K562 (cell line): ENCODE measurements at regions not wholly inside any gene's neighbourhood (a gene's known extent, or its start where the extent isn't known, plus 50 kb on each side); places are given as distances from the start of the nearest gene placed in this dataset.

Source experiments
- ATAC-seq: fragments of 200-7000 bp; cut with Tn5 transposase; 3 replicates; pipeline ENCODE4 v1.9.1; 2020; ENCODE audit warnings: moderate library complexity
- BruUV-seq: library from RNA; stranded (reverse); fragments of 400-500 nt; replicated peaks from 2 replicates; lab custom pipeline; 2021; lab: Mats Ljungman, UMichigan
- CTCF ChIA-PET: fragments of 300-600 bp; formaldehyde crosslinking; extraction: SDS; loops from one replicate; lab custom pipeline; 2021; ENCODE audit warnings: low intra/inter-chr PET ratio; lab: Yijun Ruan, JAX
- POLR2A ChIA-PET: fragments of 300-600, 350-650 bp; sonication (Branson Sonifier 250); formaldehyde crosslinking; extraction: SDS; loops from one replicate; lab custom pipeline; 2021; ENCODE audit warnings: antibody characterized with exemption, inconsistent platforms; lab: Yijun Ruan, JAX
- DNase-seq, 4 experiments: peaks; one replicate each; pipeline versions ENCODE4 v3.0.0 to v3.0.0-alpha.2; 2011 to 2018; ENCODE audit warnings: low spot score in 3 of 4, mixed read lengths in 3 of 4; ENCODE audit errors: extremely low read depth in 1 of 4
- FAIRE-seq: peaks from 2 replicates; lab custom pipeline; 2011; peaks lifted over from hg19 to GRCh38; lab: Jason Lieb, UNC
- H2AFZ ChIP-seq: 2 replicates; pipeline ENCODE4 v1.6.0; 2011; ENCODE audit warnings: low read depth, low read length, control low read depth, inconsistent platforms
- H3K27ac ChIP-seq: fragments of 200-600 bp; 3 replicates; pipeline ENCODE4 v1.8.0; 2011; ENCODE audit warnings: low read depth, mild to moderate bottlenecking, control low read depth, inconsistent platforms, low read length, moderate library complexity, mixed read lengths; ENCODE audit errors: extremely low read depth
- H3K27me3 ChIP-seq, 2 experiments: fragments of 300-600 bp in 1 of 2; 2 replicates in 1 of 2; 3 replicates in 1 of 2; pipeline versions ENCODE4 v1.6.0 to v1.8.0; 2011; ENCODE audit warnings: inconsistent platforms in 2 of 2, low read length in 2 of 2, mild to moderate bottlenecking in 1 of 2, mixed read lengths in 1 of 2, moderate library complexity in 1 of 2; ENCODE audit not compliant: control insufficient read depth in 2 of 2, insufficient read depth in 2 of 2
- H3K36me3 ChIP-seq: fragments of 300-600 bp; 3 replicates; pipeline ENCODE4 v1.8.0; 2011; ENCODE audit warnings: mild to moderate bottlenecking, low read length, inconsistent platforms; ENCODE audit not compliant: control insufficient read depth, insufficient read depth
- H3K4me1 ChIP-seq, 2 experiments: fragments of 200-600 bp in 1 of 2; replicated peaks in 1 of 2; 2 replicates in 1 of 2; 3 replicates in 1 of 2; pipeline versions ENCODE4 v1.5.1 to v1.8.0; 2011; ENCODE audit warnings: inconsistent platforms in 2 of 2, low read length in 2 of 2, mild to moderate bottlenecking in 1 of 2, mixed read lengths in 1 of 2, moderate library complexity in 1 of 2; ENCODE audit not compliant: control insufficient read depth in 2 of 2, insufficient read depth in 2 of 2
- H3K4me2 ChIP-seq: 2 replicates; pipeline ENCODE4 v1.6.1; 2011; ENCODE audit warnings: low read length, control low read depth, inconsistent platforms, mixed read lengths; ENCODE audit not compliant: insufficient read depth
- H3K4me3 ChIP-seq: fragments of 200-600 bp; sonication (generic), shearing (Covaris generic); 2 replicates; pipeline ENCODE4 v1.5.1; 2016; ENCODE audit warnings: control low read depth, inconsistent platforms
- H3K79me2 ChIP-seq: fragments of 200-600 bp; 3 replicates; pipeline ENCODE4 v1.8.0; 2011; ENCODE audit warnings: low read length, inconsistent platforms; ENCODE audit not compliant: control insufficient read depth, insufficient read depth
- H3K9ac ChIP-seq, 2 experiments: 2 replicates each; pipeline versions ENCODE4 v1.6.0 to v1.6.1; 2011; ENCODE audit warnings: low read depth in 2 of 2, low read length in 2 of 2, control low read depth in 1 of 2, inconsistent platforms in 1 of 2, mild to moderate bottlenecking in 1 of 2, mixed read lengths in 1 of 2; ENCODE audit not compliant: insufficient read depth in 1 of 2
- H3K9me1 ChIP-seq: one replicate; pipeline ENCODE4 v1.6.0; 2011; ENCODE audit warnings: inconsistent platforms, mild to moderate bottlenecking, low read length, moderate library complexity; ENCODE audit not compliant: control insufficient read depth, insufficient read depth
- H3K9me3 ChIP-seq: replicated peaks from 2 replicates; pipeline ENCODE4 v1.5.1; 2011; ENCODE audit warnings: low read depth, low read length, inconsistent platforms; ENCODE audit not compliant: control insufficient read depth, insufficient read depth
- H4K20me1 ChIP-seq: replicated peaks from 2 replicates; pipeline ENCODE4 v1.6.1; 2011; ENCODE audit warnings: low read length, inconsistent platforms, mixed read lengths; ENCODE audit not compliant: control insufficient read depth, insufficient read depth
- CHD1 ChIP-seq: fragments of 200-600 bp; sonication (generic); IDR thresholded peaks from one replicate; pipeline ENCODE4 v1.6.1; 2012; ENCODE audit warnings: mild to moderate bottlenecking, moderate library complexity, low read length, inconsistent platforms
- PTRF ChIP-seq: fragments of 450-650 bp; IDR thresholded peaks from 2 replicates; pipeline ENCODE4 v1.6.1; 2016; ENCODE audit warnings: mild to moderate bottlenecking, missing genetic modification characterization, missing compliant biosample characterization
- PYGO2 ChIP-seq: fragments of 450-650 bp; IDR thresholded peaks from 2 replicates; pipeline ENCODE4 v1.6.1; 2016; ENCODE audit warnings: mild to moderate bottlenecking, missing genetic modification characterization, moderate library complexity, missing compliant biosample characterization
- RAD51 ChIP-seq: fragments of 450-650 bp; IDR thresholded peaks from 2 replicates; pipeline ENCODE4 v1.7.1; 2016; ENCODE audit warnings: low read depth, mild to moderate bottlenecking, borderline replicate concordance
- WGBS: fragments of 100-300 bp; shearing (Covaris generic); methylation state at CpG from one replicate; pipeline ENCODE4 v1.1.6; 2016; ENCODE audit warnings: low coverage, mixed read lengths; ENCODE audit not compliant: insufficient coverage; ENCODE audit errors: missing lambda C conversion rate; 5-methylcytosine and 5-hydroxymethylcytosine counted together
- in situ Hi-C: fragments of 300-500 bp; cut with MboI; formaldehyde crosslinking; loops from 4 replicates; pipeline ENCODE4 v1.15.0; 2018; ENCODE audit warnings: inconsistent platforms, mixed read lengths
- intact Hi-C: fragments of 100-400 bp; cut with micrococcal nuclease; formaldehyde crosslinking; loops from 2 replicates; pipeline ENCODE4 v1.14.2; 2022
- TF ChIP-seq, protein P1 (sequence below): fragments of 250-450 bp; sonication (Bioruptor Pico); IDR thresholded peaks from 2 replicates; pipeline ENCODE4 v1.4.0; 2020; ENCODE audit warnings: mild to moderate bottlenecking, moderate library complexity
- TF ChIP-seq, protein P2 (sequence below): fragments of 250-450 bp; sonication (Bioruptor Pico); IDR thresholded peaks from 2 replicates; pipeline ENCODE4 v1.4.0; 2020
- TF ChIP-seq, protein P3 (sequence below), 2 experiments: fragments of 450-650 bp; IDR thresholded peaks; 2 replicates each; pipeline ENCODE4 v1.6.1; 2016; ENCODE audit warnings: mild to moderate bottlenecking in 2 of 2, borderline replicate concordance in 1 of 2, low read depth in 1 of 2, moderate library complexity in 1 of 2

DNA sequence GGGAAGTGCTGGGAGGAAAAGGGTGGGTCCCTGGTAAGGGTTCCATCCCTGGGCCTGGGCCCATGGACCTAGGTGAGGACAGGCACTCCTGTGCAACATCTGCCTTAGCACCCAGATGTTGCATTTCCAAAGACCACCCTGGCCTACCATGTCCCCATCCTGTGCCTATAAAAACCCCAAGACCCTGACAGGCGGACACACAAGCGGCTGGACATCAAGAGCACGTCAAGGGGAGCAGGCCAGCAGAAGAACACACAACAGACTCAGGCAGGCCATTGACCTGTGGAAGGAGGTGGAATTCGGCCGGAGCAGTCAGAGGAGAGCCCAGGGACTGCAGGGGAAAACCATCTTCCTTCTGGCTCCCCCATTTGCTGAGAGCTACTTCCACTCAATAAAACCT is 937.8 kb upstream of the MANEA start:
- WGBS: 0% methylated on average over 5 of the region's 5 CpGs
- CTCF ChIA-PET: no interaction called here
- Histone ChIP-seq H3K79me2 (no peaks in the 10 kb centered on the region), H3K4me2 (no peak overlapping the region), H2AFZ (no peak overlapping the region), H3K4me3 (no peak overlapping the region), H3K27ac (no peak overlapping the region), H3K4me1 (no peaks in the 10 kb centered on the region), H3K9ac (no peak overlapping the region), H3K36me3 (no peaks in the 10 kb centered on the region), H3K9me1 (no peaks in the 10 kb centered on the region), H3K27me3 (no peaks in the 10 kb centered on the region), H3K9me3 (no peaks in the 10 kb centered on the region), H4K20me1 (no peaks in the 10 kb centered on the region)
- ATAC-seq (no peak), DNase-seq (no peak), FAIRE-seq (no peak)
- in situ Hi-C loops: no loop called here
- POLR2A ChIA-PET: no interaction called here
- BruUV-seq: no TSS peak
- intact Hi-C loops: no loop called here
- TF ChIP-seq, protein P1, sequence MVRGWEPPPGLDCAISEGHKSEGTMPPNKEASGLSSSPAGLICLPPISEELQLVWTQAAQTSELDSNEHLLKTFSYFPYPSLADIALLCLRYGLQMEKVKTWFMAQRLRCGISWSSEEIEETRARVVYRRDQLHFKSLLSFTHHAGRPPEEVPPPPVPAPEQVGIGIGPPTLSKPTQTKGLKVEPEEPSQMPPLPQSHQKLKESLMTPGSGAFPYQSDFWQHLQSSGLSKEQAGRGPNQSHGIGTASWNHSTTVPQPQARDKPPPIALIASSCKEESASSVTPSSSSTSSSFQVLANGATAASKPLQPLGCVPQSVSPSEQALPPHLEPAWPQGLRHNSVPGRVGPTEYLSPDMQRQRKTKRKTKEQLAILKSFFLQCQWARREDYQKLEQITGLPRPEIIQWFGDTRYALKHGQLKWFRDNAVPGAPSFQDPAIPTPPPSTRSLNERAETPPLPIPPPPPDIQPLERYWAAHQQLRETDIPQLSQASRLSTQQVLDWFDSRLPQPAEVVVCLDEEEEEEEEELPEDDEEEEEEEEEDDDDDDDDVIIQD: no peak
- TF ChIP-seq CHD1 (no peak), RAD51 (no peak), PYGO2 (tag) (no peak), PTRF (tag) (no peak)
- TF ChIP-seq, protein P2, sequence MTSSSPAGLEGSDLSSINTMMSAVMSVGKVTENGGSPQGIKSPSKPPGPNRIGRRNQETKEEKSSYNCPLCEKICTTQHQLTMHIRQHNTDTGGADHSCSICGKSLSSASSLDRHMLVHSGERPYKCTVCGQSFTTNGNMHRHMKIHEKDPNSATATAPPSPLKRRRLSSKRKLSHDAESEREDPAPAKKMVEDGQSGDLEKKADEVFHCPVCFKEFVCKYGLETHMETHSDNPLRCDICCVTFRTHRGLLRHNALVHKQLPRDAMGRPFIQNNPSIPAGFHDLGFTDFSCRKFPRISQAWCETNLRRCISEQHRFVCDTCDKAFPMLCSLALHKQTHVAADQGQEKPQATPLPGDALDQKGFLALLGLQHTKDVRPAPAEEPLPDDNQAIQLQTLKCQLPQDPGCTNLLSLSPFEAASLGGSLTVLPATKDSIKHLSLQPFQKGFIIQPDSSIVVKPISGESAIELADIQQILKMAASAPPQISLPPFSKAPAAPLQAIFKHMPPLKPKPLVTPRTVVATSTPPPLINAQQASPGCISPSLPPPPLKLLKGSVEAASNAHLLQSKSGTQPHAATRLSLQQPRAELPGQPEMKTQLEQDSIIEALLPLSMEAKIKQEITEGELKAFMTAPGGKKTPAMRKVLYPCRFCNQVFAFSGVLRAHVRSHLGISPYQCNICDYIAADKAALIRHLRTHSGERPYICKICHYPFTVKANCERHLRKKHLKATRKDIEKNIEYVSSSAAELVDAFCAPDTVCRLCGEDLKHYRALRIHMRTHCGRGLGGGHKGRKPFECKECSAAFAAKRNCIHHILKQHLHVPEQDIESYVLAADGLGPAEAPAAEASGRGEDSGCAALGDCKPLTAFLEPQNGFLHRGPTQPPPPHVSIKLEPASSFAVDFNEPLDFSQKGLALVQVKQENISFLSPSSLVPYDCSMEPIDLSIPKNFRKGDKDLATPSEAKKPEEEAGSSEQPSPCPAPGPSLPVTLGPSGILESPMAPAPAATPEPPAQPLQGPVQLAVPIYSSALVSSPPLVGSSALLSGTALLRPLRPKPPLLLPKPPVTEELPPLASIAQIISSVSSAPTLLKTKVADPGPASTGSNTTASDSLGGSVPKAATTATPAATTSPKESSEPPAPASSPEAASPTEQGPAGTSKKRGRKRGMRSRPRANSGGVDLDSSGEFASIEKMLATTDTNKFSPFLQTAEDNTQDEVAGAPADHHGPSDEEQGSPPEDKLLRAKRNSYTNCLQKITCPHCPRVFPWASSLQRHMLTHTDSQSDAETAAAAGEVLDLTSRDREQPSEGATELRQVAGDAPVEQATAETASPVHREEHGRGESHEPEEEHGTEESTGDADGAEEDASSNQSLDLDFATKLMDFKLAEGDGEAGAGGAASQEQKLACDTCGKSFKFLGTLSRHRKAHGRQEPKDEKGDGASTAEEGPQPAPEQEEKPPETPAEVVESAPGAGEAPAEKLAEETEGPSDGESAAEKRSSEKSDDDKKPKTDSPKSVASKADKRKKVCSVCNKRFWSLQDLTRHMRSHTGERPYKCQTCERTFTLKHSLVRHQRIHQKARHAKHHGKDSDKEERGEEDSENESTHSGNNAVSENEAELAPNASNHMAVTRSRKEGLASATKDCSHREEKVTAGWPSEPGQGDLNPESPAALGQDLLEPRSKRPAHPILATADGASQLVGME (CRISPR knock-in tag): no peak
- TF ChIP-seq, protein P3, sequence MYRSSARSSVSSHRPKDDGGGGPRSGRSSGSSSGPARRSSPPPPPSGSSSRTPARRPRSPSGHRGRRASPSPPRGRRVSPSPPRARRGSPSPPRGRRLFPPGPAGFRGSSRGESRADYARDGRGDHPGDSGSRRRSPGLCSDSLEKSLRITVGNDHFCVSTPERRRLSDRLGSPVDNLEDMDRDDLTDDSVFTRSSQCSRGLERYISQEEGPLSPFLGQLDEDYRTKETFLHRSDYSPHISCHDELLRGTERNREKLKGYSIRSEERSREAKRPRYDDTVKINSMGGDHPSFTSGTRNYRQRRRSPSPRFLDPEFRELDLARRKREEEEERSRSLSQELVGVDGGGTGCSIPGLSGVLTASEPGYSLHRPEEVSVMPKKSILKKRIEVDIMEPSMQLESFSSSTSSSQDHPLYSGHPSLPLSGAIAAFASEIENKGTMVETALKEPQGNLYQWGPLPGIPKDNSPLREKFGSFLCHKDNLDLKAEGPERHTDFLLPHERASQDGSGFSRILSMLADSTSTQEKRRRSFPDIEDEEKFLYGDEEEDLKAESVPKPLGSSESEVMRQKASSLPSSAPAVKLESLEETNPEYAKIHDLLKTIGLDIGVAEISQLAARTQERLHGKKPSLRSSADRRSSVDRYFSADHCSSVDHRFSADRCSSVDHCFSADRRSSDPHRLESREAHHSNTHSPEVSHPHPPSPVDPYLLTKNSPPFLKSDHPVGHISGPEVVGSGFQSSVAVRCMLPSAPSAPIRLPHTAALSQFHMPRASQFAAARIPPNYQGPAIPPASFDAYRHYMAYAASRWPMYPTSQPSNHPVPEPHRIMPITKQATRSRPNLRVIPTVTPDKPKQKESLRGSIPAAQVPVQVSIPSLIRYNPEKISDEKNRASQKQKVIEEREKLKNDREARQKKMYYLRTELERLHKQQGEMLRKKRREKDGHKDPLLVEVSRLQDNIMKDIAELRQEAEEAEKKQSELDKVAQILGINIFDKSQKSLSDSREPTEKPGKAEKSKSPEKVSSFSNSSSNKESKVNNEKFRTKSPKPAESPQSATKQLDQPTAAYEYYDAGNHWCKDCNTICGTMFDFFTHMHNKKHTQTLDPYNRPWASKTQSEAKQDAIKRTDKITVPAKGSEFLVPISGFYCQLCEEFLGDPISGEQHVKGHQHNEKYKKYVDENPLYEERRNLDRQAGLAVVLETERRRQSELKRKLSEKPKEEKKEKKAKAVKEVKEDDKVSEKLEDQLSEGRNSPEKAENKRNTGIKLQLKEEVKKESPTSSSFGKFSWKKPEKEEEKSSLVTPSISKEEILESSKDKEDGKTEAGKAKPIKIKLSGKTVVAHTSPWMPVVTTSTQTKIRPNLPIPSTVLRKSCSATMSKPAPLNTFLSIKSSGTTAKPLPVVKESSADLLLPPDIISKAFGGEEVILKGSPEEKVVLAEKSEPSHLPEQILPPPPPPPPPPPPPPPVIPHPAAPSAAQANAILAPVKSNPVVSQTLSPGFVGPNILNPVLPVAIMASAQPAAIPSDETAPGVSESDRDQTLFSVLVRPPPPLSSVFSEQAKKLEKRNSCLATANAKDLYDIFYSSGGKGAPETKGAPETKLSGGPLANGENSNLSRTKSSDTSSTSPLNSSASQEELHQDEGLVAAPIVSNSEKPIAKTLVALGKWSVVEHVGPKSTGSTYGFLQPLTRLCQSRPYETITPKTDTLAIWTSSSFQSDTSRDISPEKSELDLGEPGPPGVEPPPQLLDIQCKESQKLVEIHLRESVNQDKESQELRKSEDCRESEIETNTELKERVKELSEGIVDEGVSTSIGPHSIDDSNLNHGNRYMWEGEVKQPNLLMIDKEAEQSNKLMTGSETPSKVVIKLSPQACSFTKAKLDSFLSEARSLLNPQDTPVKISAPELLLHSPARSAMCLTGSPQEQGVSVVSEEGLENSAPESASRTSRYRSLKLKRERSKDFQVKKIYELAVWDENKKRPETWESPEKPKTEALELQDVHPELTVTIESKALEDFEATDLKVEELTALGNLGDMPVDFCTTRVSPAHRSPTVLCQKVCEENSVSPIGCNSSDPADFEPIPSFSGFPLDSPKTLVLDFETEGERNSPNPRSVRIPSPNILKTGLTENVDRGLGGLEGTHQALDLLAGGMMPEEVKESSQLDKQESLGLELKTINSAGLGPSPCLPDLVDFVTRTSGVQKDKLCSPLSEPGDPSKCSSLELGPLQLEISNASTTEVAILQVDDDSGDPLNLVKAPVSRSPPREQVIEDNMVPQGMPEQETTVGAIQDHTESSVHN (IDR thresholded peaks at IDR 0.05; ENCODE audit: borderline replicate concordance in 1 of 2, low read depth in 1 of 2): no peak
